SK-N-SH (cell line): ENCODE measurements at regions not wholly inside any gene's neighbourhood (a gene's known extent, or its start where the extent isn't known, plus 50 kb on each side); places are given as distances from the start of the nearest gene placed in this dataset.

Source experiments
- CTCF ChIA-PET: fragments of 300-600, 350-600 bp; formaldehyde crosslinking; extraction: SDS; loops from one replicate; lab custom pipeline; 2021; lab: Yijun Ruan, JAX
- POLR2A ChIA-PET: fragments of 350-600 bp; sonication (Branson Sonifier 250); formaldehyde crosslinking; extraction: SDS; loops from one replicate; lab custom pipeline; 2020; ENCODE audit warnings: antibody characterized with exemption, inconsistent platforms; lab: Yijun Ruan, JAX
- DNase-seq: peaks from one replicate; pipeline ENCODE4 v3.0.0; 2012
- H2AFZ ChIP-seq: fragments of 200-600 bp; sonication (generic); 2 replicates; pipeline ENCODE4 v1.8.1; 2016; ENCODE audit warnings: antibody characterized with exemption, mild to moderate bottlenecking, low read depth
- H3F3A ChIP-seq: fragments of 200-600 bp; sonication (generic); replicated peaks from 2 replicates; pipeline ENCODE3; 2016; ENCODE audit warnings: antibody characterized with exemption, mild to moderate bottlenecking; ENCODE audit not compliant: insufficient read depth
- H3K27ac ChIP-seq, 2 experiments: fragments of 200-500 bp in 1 of 2; fragments of 200-600 bp in 1 of 2; sonication (Bioruptor generic) in 1 of 2; sonication (generic), shearing (Covaris generic) in 1 of 2; 2 replicates each; pipeline versions ENCODE4 v1.5.1 to v1.6.1; 2014 to 2016; ENCODE audit warnings: low read depth in 2 of 2, inconsistent platforms in 1 of 2, low read length in 1 of 2, mild to moderate bottlenecking in 1 of 2, mixed read lengths in 1 of 2
- H3K27me3 ChIP-seq: fragments of 200-600 bp; sonication (generic), shearing (Covaris generic); 2 replicates; pipeline ENCODE4 v1.6.1; 2016; ENCODE audit warnings: mixed run types; ENCODE audit not compliant: insufficient read depth
- H3K36me3 ChIP-seq, 2 experiments: fragments of 200-500 bp in 1 of 2; fragments of 200-600 bp in 1 of 2; sonication (Bioruptor generic) in 1 of 2; sonication (generic) in 1 of 2; replicated peaks in 1 of 2; 2 replicates each; pipeline versions ENCODE3 to v1.5.1; 2014 to 2016; ENCODE audit warnings: low read length in 1 of 2, mild to moderate bottlenecking in 1 of 2; ENCODE audit not compliant: insufficient read depth in 2 of 2, control insufficient read depth in 1 of 2
- H3K4me1 ChIP-seq, 2 experiments: fragments of 200-500 bp in 1 of 2; fragments of 200-600 bp in 1 of 2; sonication (Bioruptor generic) in 1 of 2; sonication (generic), shearing (Covaris generic) in 1 of 2; 2 replicates each; pipeline versions ENCODE4 v1.5.1 to v1.6.1; 2014 to 2016; ENCODE audit warnings: low read depth in 1 of 2, low read length in 1 of 2, mixed run types in 1 of 2; ENCODE audit not compliant: insufficient read depth in 2 of 2, control insufficient read depth in 1 of 2
- H3K4me2 ChIP-seq: fragments of 200-600 bp; sonication (generic), shearing (Covaris generic); 2 replicates; pipeline ENCODE4 v1.6.1; 2017; ENCODE audit warnings: mixed run types
- H3K4me3 ChIP-seq, 2 experiments: fragments of 200-500 bp in 1 of 2; fragments of 200-600 bp in 1 of 2; sonication (Bioruptor generic) in 1 of 2; sonication (generic), shearing (Covaris generic) in 1 of 2; 2 replicates each; pipeline versions ENCODE4 v1.5.1 to v1.8.1; 2014 to 2016; ENCODE audit warnings: low read depth in 2 of 2, inconsistent platforms in 1 of 2, low read length in 1 of 2, mild to moderate bottlenecking in 1 of 2, mixed read lengths in 1 of 2, moderate library complexity in 1 of 2
- H3K79me2 ChIP-seq: fragments of 200-600 bp; sonication (generic); 2 replicates; pipeline ENCODE4 v1.8.1; 2017; ENCODE audit warnings: mild to moderate bottlenecking; ENCODE audit not compliant: insufficient read depth
- H3K9ac ChIP-seq: fragments of 200-600 bp; sonication (generic); 2 replicates; pipeline ENCODE4 v1.6.1; 2017; ENCODE audit warnings: mixed run types
- H3K9me2 ChIP-seq: fragments of 200-600 bp; sonication (generic); 2 replicates; pipeline ENCODE4 v1.6.1; 2017; ENCODE audit warnings: mixed run types
- H3K9me3 ChIP-seq: fragments of 200-600 bp; sonication (generic); 2 replicates; pipeline ENCODE4 v1.6.1; 2017; ENCODE audit warnings: mixed run types, mild to moderate bottlenecking, moderate library complexity
- H4K20me1 ChIP-seq: fragments of 200-600 bp; sonication (generic); 2 replicates; pipeline ENCODE4 v1.6.1; 2017; ENCODE audit warnings: mild to moderate bottlenecking, mixed run types; ENCODE audit not compliant: insufficient read depth
- CTCF ChIP-seq: fragments of 200-600 bp; sonication (generic); IDR thresholded peaks from 2 replicates; pipeline ENCODE4 v1.6.1; 2017; ENCODE audit warnings: antibody characterized with exemption, mild to moderate bottlenecking, moderate library complexity
- FOXM1 ChIP-seq: IDR thresholded peaks from 2 replicates; pipeline ENCODE4 v1.4.0; 2012; ENCODE audit warnings: low read depth, mild to moderate bottlenecking
- GATA2 ChIP-seq: sonication (generic); formaldehyde crosslinking; IDR thresholded peaks from 2 replicates; pipeline ENCODE4 v1.5.0; 2020; ENCODE audit warnings: mild to moderate bottlenecking, missing genetic modification reagents
- IRF3 ChIP-seq: fragments of 150-350 bp; IDR thresholded peaks from 2 replicates; pipeline ENCODE4 v1.6.1; 2016; ENCODE audit warnings: mild to moderate bottlenecking, low read depth, low read length
- JUND ChIP-seq: IDR thresholded peaks from 2 replicates; pipeline ENCODE4 v1.4.0; 2012
- MAX ChIP-seq: IDR thresholded peaks from 2 replicates; pipeline ENCODE4 v1.4.0; 2012; ENCODE audit warnings: low read depth
- MEF2A ChIP-seq: IDR thresholded peaks from 2 replicates; pipeline ENCODE4 v1.4.0; 2012; ENCODE audit warnings: low read depth, borderline replicate concordance
- MXI1 ChIP-seq: IDR thresholded peaks from 2 replicates; pipeline ENCODE4 v1.6.1; 2012; ENCODE audit warnings: mild to moderate bottlenecking, low read depth, low read length, improper control_type of control experiment
- PBX3 ChIP-seq: IDR thresholded peaks from 2 replicates; pipeline ENCODE4; 2012
- POLR2AphosphoS5 ChIP-seq: IDR thresholded peaks from 2 replicates; pipeline ENCODE4 v1.6.1; 2012; ENCODE audit warnings: low read depth, low read length
- RAD21 ChIP-seq: IDR thresholded peaks from 2 replicates; pipeline ENCODE4 v1.6.1; 2012; ENCODE audit warnings: mild to moderate bottlenecking, low read length
- SMC3 ChIP-seq: IDR thresholded peaks from 2 replicates; pipeline ENCODE4 v1.6.1; 2012; ENCODE audit warnings: low read depth, low read length, improper control_type of control experiment
- TAF1 ChIP-seq: IDR thresholded peaks from 2 replicates; pipeline ENCODE4 v1.6.1; 2012; ENCODE audit warnings: low read depth, mild to moderate bottlenecking, low read length, moderate library complexity, borderline replicate concordance
- TCF12 ChIP-seq: IDR thresholded peaks from 2 replicates; pipeline ENCODE4 v1.4.0; 2012
- YY1 ChIP-seq: IDR thresholded peaks from 2 replicates; pipeline ENCODE4 v1.4.0; 2012; ENCODE audit warnings: low read depth, mild to moderate bottlenecking
- WGBS: methylation state at CpG from one replicate; pipeline ENCODE4 v1.1.6; 2017; ENCODE audit warnings: low lambda C conversion rate; 5-methylcytosine and 5-hydroxymethylcytosine counted together

- ChIA-PET CTCF (no interaction called here), POLR2A (no interaction called here)
- Histone ChIP-seq H3K27ac (no peak overlapping the region), H3K79me2 (no peaks in the 10 kb centered on the region), H3K9ac (no peak overlapping the region), H3K4me1 (peaks cover 0 to 2% of the 10 kb centered on the region in 2 experiments; a peak in 1 of 4 replicates), H3K9me2 (no peaks in the 10 kb centered on the region), H3K36me3 (no peaks in the 10 kb centered on the region), H3K4me3 (no peak overlapping the region), H3F3A (no peaks in the 10 kb centered on the region), H4K20me1 (no peaks in the 10 kb centered on the region), H3K9me3 (no peaks in the 10 kb centered on the region), H2AFZ (no peak overlapping the region), H3K27me3 (no peaks in the 10 kb centered on the region; the same call in 1 of the 2 replicates), H3K4me2 (no peak overlapping the region)
- WGBS, result 33% methylated on average over 6 of the region's 6 CpGs
- no peak for DNase-seq
- TF ChIP-seq CTCF (no peak), FOXM1 (no peak), POLR2AphosphoS5 (no peak), RAD21 (no peak), JUND (no peak), TAF1 (no peak), MEF2A (no peak), MXI1 (no peak), PBX3 (no peak), TCF12 (no peak), MAX (no peak)
- TF ChIP-seq, all 33 proteins: peak for 0
Measured at GRCh38 chr4:186949847-186950246, 226.2 kb upstream of the FAT1 start.

GRCh38 chr4:186952709-186953108, 229.1 kb upstream of the FAT1 start:
- Histone ChIP-seq H3K9ac (no peak overlapping the region), H3K79me2 (no peaks in the 10 kb centered on the region), H3F3A (no peaks in the 10 kb centered on the region), H3K27me3 (no peaks in the 10 kb centered on the region; the same call in 1 of the 2 replicates), H3K9me3 (no peaks in the 10 kb centered on the region), H4K20me1 (no peaks in the 10 kb centered on the region), H3K4me1 (peaks cover 0 to 2% of the 10 kb centered on the region in 2 experiments; a peak in 1 of 4 replicates), H3K9me2 (no peaks in the 10 kb centered on the region), H3K4me2 (no peak overlapping the region), H3K4me3 (no peak overlapping the region), H2AFZ (no peak overlapping the region), H3K36me3 (no peaks in the 10 kb centered on the region), H3K27ac (no peak overlapping the region)
- 52% methylated on average over 3 of the region's 3 CpGs for WGBS
- no peak for TF ChIP-seq FOXM1
- no peak for TF ChIP-seq GATA2 (CRISPR knock-in tag)
- no peak for TF ChIP-seq IRF3
- no peak for TF ChIP-seq MXI1
- no peak for TF ChIP-seq POLR2AphosphoS5
- no peak for TF ChIP-seq SMC3
- TF ChIP-seq YY1, result no peak
- no peak for DNase-seq
- ChIA-PET CTCF (no interaction called here), POLR2A (no interaction called here)
